NCI-H748 treated with DMSO at 0.1 percent for 48 hours (cell line): ENCODE measurements at regions not wholly inside any gene's neighbourhood (a gene's known extent, or its start where the extent isn't known, plus 50 kb on each side); places are given as distances from the start of the nearest gene placed in this dataset.

ENCODE experiments used
- DNase-seq: peaks from one replicate; lab custom pipeline; 2025; lab: John Stamatoyannopoulos, UW

- DNase-seq = no peak
Measured at GRCh38 chr1:232194424-232194823, 435.5 kb downstream of the SIPA1L2 start.

- DNase-seq = no peak
Measured at GRCh38 chr1:232193451-232193783, 436.5 kb downstream of the SIPA1L2 start.

- no peak for DNase-seq
Measured at GRCh38 chr1:232192781-232193450, 437.0 kb downstream of the SIPA1L2 start.

- no peak for DNase-seq
Measured at GRCh38 chr1:232191560-232191959, 438.4 kb downstream of the SIPA1L2 start.

GRCh38 chr1:232188318-232188717 is 441.6 kb downstream of the SIPA1L2 start:
- no peak for DNase-seq

- DNase-seq = no peak
Measured at GRCh38 chr1:232186931-232187330, 443.0 kb downstream of the SIPA1L2 start.

- no peak for DNase-seq
Measured at GRCh38 chr1:232184561-232185530, 445.1 kb downstream of the SIPA1L2 start.

- no peak for DNase-seq
Measured at GRCh38 chr1:232183802-232184201, 446.1 kb downstream of the SIPA1L2 start.

GRCh38 chr1:232183266-232183800 is 446.6 kb downstream of the SIPA1L2 start:
- no peak for DNase-seq

GRCh38 chr1:232182236-232182635 is 447.7 kb downstream of the SIPA1L2 start:
- no peak for DNase-seq

- no peak for DNase-seq
Measured at GRCh38 chr1:232180779-232181136, 449.2 kb downstream of the SIPA1L2 start.

GRCh38 chr1:232179896-232180778 is 449.8 kb downstream of the SIPA1L2 start:
- no peak for DNase-seq

- no peak for DNase-seq
Measured at GRCh38 chr1:232178191-232178590, 451.7 kb downstream of the SIPA1L2 start.

GRCh38 chr1:232177438-232177837 is 452.5 kb downstream of the SIPA1L2 start:
- no peak for DNase-seq

GRCh38 chr1:232176222-232176621 is 453.7 kb downstream of the SIPA1L2 start:
- no peak for DNase-seq

GRCh38 chr1:232174306-232174705 is 455.6 kb downstream of the SIPA1L2 start:
- peak; percentile 57 for DNase-seq

- no peak for DNase-seq
Measured at GRCh38 chr1:232172563-232172962, 457.4 kb downstream of the SIPA1L2 start.

- no peak for DNase-seq
Measured at GRCh38 chr1:232170909-232171308, 459.0 kb downstream of the SIPA1L2 start.

- DNase-seq = no peak
Measured at GRCh38 chr1:232169436-232169835, 460.5 kb downstream of the SIPA1L2 start.

- DNase-seq = no peak
Measured at GRCh38 chr1:232168508-232168907, 461.4 kb downstream of the SIPA1L2 start.

- no peak for DNase-seq
Measured at GRCh38 chr1:232166942-232167341, 463.0 kb downstream of the SIPA1L2 start.
